ENCODE measurements at regions not wholly inside any gene's neighbourhood (a gene's known extent, or its start where the extent isn't known, plus 50 kb on each side); places are given as distances from the start of the nearest gene placed in this dataset.

- DNase-seq (ENCODE audit: low read depth), result no peak
- no peak for TF ChIP-seq CTCF (conservative IDR thresholded peaks at IDR 0.05; ENCODE audit: control insufficient read depth, insufficient read depth, low read depth, low read length)
- H3K4me3 ChIP-seq (ENCODE audit: control insufficient read depth, low read depth, low read length), result no peak overlapping the region
Measured at GRCh38 chrX:94435799-94436198, 761.8 kb downstream of the FAM133A start.

GRCh38 chrX:94454159-94454558, 780.2 kb downstream of the FAM133A start:
- no peak for DNase-seq (ENCODE audit: low read depth)
- H3K4me3 ChIP-seq (ENCODE audit: control insufficient read depth, low read depth, low read length), result no peak overlapping the region
- no peak for TF ChIP-seq CTCF (conservative IDR thresholded peaks at IDR 0.05; ENCODE audit: control insufficient read depth, insufficient read depth, low read depth, low read length)

GRCh38 chrX:94454606-94455005, 780.6 kb downstream of the FAM133A start:
- TF ChIP-seq CTCF (conservative IDR thresholded peaks at IDR 0.05; ENCODE audit: control insufficient read depth, insufficient read depth, low read depth, low read length), result no peak
- no peak overlapping the region for H3K4me3 ChIP-seq (ENCODE audit: control insufficient read depth, low read depth, low read length)
- DNase-seq (ENCODE audit: low read depth), result no peak

GRCh38 chrX:94455782-94456181, 781.8 kb downstream of the FAM133A start:
- TF ChIP-seq CTCF (conservative IDR thresholded peaks at IDR 0.05; ENCODE audit: control insufficient read depth, insufficient read depth, low read depth, low read length), result no peak
- no peak for DNase-seq (ENCODE audit: low read depth)
- no peak overlapping the region for H3K4me3 ChIP-seq (ENCODE audit: control insufficient read depth, low read depth, low read length)

GRCh38 chrX:94492541-94492940, 818.5 kb downstream of the FAM133A start:
- TF ChIP-seq CTCF (conservative IDR thresholded peaks at IDR 0.05; ENCODE audit: control insufficient read depth, insufficient read depth, low read depth, low read length), result no peak

GRCh38 chrX:94493405-94493804, 819.4 kb downstream of the FAM133A start:
- DNase-seq (ENCODE audit: low read depth), result no peak
- TF ChIP-seq CTCF (conservative IDR thresholded peaks at IDR 0.05; ENCODE audit: control insufficient read depth, insufficient read depth, low read depth, low read length), result no peak
- no peak overlapping the region for H3K4me3 ChIP-seq (ENCODE audit: control insufficient read depth, low read depth, low read length)

More at GRCh38 chrX:94492541-94492940, 818.5 kb downstream of the FAM133A start:
- no peak overlapping the region for H3K4me3 ChIP-seq (ENCODE audit: control insufficient read depth, low read depth, low read length)
- no peak for DNase-seq (ENCODE audit: low read depth)

- no peak for TF ChIP-seq CTCF (conservative IDR thresholded peaks at IDR 0.05; ENCODE audit: control insufficient read depth, insufficient read depth, low read depth, low read length)
- H3K4me3 ChIP-seq (ENCODE audit: control insufficient read depth, low read depth, low read length), result no peak overlapping the region
- no peak for DNase-seq (ENCODE audit: low read depth)
Measured at GRCh38 chrX:94511564-94511963, 837.6 kb downstream of the FAM133A start.

Data from fibroblast of mammary gland (primary cell).